Heart left ventricle (tissue), 13 donors: ENCODE measurements at regions not wholly inside any gene's neighbourhood (a gene's known extent, or its start where the extent isn't known, plus 50 kb on each side); places are given as distances from the start of the nearest gene placed in this dataset.

Experiments
- CTCF ChIP-seq, 12 donors: fragments of 200-600 bp; sonication (generic) in 4 of 12; IDR thresholded peaks; one replicate each; pipeline versions ENCODE4 v1.5.0 to v1.8.0; 2018 to 2022; ENCODE audit warnings: antibody characterized with exemption in 12 of 12, mild to moderate bottlenecking in 5 of 12
- POLR2A ChIP-seq, 2 donors: fragments of 450-650 bp; IDR thresholded peaks; one replicate each; pipeline ENCODE4 v1.6.1; 2017; ENCODE audit warnings: antibody characterized with exemption in 2 of 2, mild to moderate bottlenecking in 2 of 2, moderate library complexity in 2 of 2
- donor health status: ischemic (EF 13 %, LVEDD 7.1; RV severe dilation, severe dysfunction).
- donor health status: DM: no; HTN: yes; CAD: no.
- donor health status: DM: no; HTN: no; CAD: no.
- donor health status: ischemic (EF 25% LVEDD 6.9; RV normal size, moderate dysfunction).
- donor health status: ischemic (EF 25% LVEDD 5.7; RV mildly dilated, moderate dysfunction).
- donor health status: ischemic (EF 35%, LVEDD 5.7; RV mildly dilated, moderate dysfunction).
- donor health status: nonischemic (EF 11% LVEDD 7.7; RV severe dilation, severe dysfunction).
- donor health status: DM: yes; HTN: yes; CAD: no.
- donor health status: PGD.
- donor health status: ischemic (EF 29% LVEDD 5.4; RV normal size, mild dysfunction).
- donor health status: nonischemic (EF 23%, LVEDD 6.1; RV moderate dilation, normal function).

- TF ChIP-seq POLR2A (IDR thresholded peaks at IDR 0.05) = no peak
- no peak for TF ChIP-seq CTCF (IDR thresholded peaks at IDR 0.05)
Observed at GRCh38 chr18:76668119-76668518, 154.2 kb upstream of the ZNF236 start.
